Psoas muscle (tissue), 7 donors: ENCODE measurements at regions not wholly inside any gene's neighbourhood (a gene's known extent, or its start where the extent isn't known, plus 50 kb on each side); places are given as distances from the start of the nearest gene placed in this dataset.

Source experiments
- ATAC-seq, 4 donors: fragments of 200-7000 bp; cut with Tn5 transposase; one replicate each; pipeline ENCODE4 v1.9.1; 2020; ENCODE audit warnings: moderate library complexity in 3 of 4, mild to moderate bottlenecking in 2 of 4
- DNase-seq, 2 donors: peaks; one replicate each; pipeline ENCODE4 v3.0.0-alpha.2; 2020
- H3K27ac ChIP-seq: fragments of 200-600 bp; one replicate; pipeline ENCODE4 v1.8.0; 2022
- H3K27me3 ChIP-seq, 3 donors: fragments of 200-600 bp in 1 of 3; one replicate each; pipeline versions ENCODE4 v1.6.1 to v1.8.0; 2013 to 2022; ENCODE audit warnings: low read length in 2 of 3, mild to moderate bottlenecking in 2 of 3, moderate library complexity in 1 of 3; ENCODE audit not compliant: insufficient read depth in 3 of 3
- H3K36me3 ChIP-seq, 2 donors: fragments of 200-600 bp in 1 of 2; one replicate each; pipeline versions ENCODE4 v1.6.1 to v1.8.0; 2013 to 2022; ENCODE audit warnings: low read depth in 1 of 2, mild to moderate bottlenecking in 1 of 2, moderate library complexity in 1 of 2; ENCODE audit not compliant: insufficient read depth in 1 of 2
- H3K4me1 ChIP-seq: fragments of 200-600 bp; one replicate; pipeline ENCODE4 v1.8.0; 2022
- H3K4me3 ChIP-seq: fragments of 200-600 bp; one replicate; pipeline ENCODE4 v1.8.0; 2022; ENCODE audit warnings: mild to moderate bottlenecking
- H3K9me3 ChIP-seq: fragments of 200-600 bp; one replicate; pipeline ENCODE4 v1.8.0; 2022
- WGBS, 3 donors: extraction: QIAGEN DNeasy Blood & Tissue Kit; methylation state at CpG; one replicate each; pipeline versions ENCODE4 v1.1.6 to v1.1.7; 2013; 5-methylcytosine and 5-hydroxymethylcytosine counted together
- intact Hi-C, 2 donors: fragments of 100-400 bp; cut with DNase I; formaldehyde crosslinking; loops; one replicate each; pipeline versions ENCODE4 v1.11.0 to v1.14.2; 2022
- TF ChIP-seq, protein P1 (sequence below): fragments of 200-600 bp; IDR thresholded peaks from one replicate; pipeline ENCODE4 v1.8.0; 2022; ENCODE audit warnings: antibody characterized with exemption
- donor health status: healthy with polysubstance abuse.
- donor health status: DM: no; HTN: no; CAD: no; lungs with moderate emphysema.
- donor health status: Bipolar disorder and iron deficiency.
- donor health status: healthy.
- donor health status: DM: yes; HTN: yes; CAD: no.
- donor health status: DM: no; HTN: no; CAD: no.
- donor health status: DM: yes; HTN: yes; CAD: no.

DNA sequence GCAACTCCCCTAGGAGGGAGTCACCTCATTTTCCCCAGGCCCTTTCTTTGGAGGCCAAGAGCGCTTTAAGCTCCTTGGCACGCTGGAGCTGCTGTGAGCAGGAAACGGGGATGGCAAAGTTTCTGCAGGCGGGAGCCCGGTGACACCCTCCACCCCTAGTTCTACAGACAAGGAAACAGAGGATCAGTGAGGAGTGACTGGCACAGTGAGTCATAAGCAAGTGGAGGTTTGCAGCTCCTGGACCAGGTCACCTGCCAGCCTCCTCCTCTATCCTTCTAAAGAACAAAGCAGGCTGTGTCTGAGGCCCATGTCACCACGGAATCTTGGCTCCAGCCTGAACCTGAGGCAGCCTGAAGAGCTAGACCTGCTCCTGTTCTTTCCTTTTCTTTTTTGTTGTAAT lies 141.9 kb downstream of the TMEM132E start:
- ATAC-seq (no peak), DNase-seq (no peak)
- H3K4me1 ChIP-seq = no peaks in the 10 kb centered on the region
- H3K9me3 ChIP-seq = no peaks in the 10 kb centered on the region
- no peak overlapping the region for H3K4me3 ChIP-seq
- H3K36me3 ChIP-seq = no peaks in the 10 kb centered on the region
- H3K27me3 ChIP-seq = peaks cover 0 to 3% (median 2%) of the 10 kb centered on the region in 3 donors
- WGBS, 3 donors = 66 to 74% (median 70%) methylated on average over 6 of the region's 6 CpGs
- intact Hi-C loops = no loop called here
- no peak overlapping the region for H3K27ac ChIP-seq
- TF ChIP-seq, protein P1, sequence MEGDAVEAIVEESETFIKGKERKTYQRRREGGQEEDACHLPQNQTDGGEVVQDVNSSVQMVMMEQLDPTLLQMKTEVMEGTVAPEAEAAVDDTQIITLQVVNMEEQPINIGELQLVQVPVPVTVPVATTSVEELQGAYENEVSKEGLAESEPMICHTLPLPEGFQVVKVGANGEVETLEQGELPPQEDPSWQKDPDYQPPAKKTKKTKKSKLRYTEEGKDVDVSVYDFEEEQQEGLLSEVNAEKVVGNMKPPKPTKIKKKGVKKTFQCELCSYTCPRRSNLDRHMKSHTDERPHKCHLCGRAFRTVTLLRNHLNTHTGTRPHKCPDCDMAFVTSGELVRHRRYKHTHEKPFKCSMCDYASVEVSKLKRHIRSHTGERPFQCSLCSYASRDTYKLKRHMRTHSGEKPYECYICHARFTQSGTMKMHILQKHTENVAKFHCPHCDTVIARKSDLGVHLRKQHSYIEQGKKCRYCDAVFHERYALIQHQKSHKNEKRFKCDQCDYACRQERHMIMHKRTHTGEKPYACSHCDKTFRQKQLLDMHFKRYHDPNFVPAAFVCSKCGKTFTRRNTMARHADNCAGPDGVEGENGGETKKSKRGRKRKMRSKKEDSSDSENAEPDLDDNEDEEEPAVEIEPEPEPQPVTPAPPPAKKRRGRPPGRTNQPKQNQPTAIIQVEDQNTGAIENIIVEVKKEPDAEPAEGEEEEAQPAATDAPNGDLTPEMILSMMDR = no peak

DNA sequence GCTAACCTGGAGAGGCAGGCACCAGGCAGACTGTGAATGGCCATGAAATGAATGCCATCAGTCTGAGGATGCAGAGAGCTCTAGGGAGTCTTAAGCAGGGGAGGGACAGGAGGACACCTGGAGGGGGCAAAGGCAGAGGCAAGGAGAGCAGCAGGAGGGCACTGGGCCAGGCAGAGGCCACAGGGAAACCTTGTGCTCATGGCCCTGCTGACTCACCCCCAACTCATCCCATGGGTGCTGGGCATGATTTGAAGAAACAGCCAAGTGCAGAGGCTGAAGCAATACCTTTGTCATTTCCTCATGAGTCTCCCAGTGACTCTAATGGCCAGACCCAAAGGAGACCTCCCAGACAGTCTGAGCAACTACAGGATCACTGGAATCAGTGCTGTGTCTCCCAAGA lies 141.4 kb downstream of the TMEM132E start:
- no peak overlapping the region for H3K4me3 ChIP-seq
- H3K27me3 ChIP-seq = peaks cover 0 to 3% (median 2%) of the 10 kb centered on the region in 3 donors
- TF ChIP-seq, protein P1 = no peak
- intact Hi-C loops = no loop called here
- no peak overlapping the region for H3K27ac ChIP-seq
- H3K4me1 ChIP-seq = no peaks in the 10 kb centered on the region
- DNase-seq = no peak
- ATAC-seq = no peak
- no peaks in the 10 kb centered on the region for H3K9me3 ChIP-seq
- H3K36me3 ChIP-seq = no peaks in the 10 kb centered on the region

DNA sequence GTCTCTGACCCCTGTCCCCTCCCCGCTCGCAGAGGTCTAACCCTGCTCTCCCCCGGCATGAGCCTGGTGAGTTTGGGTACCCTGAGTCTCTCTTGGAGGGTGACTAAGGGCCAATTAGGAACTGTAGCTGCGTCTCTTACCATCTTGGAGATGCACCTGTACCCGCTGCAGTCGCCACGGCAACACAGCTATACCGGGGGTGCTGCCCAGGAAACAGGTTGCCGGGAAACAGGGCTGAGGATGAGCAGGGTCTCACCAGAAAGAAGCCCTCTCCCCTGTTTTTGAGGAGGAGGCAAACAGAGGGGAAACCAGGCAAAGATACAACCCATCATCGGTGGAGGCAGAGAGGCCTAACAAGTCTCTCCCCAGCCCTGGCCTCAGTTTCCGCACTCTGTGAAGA lies 140.2 kb downstream of the TMEM132E start:
- no peak for DNase-seq
- Histone ChIP-seq H3K4me3 (no peak overlapping the region), H3K27ac (no peak overlapping the region), H3K4me1 (no peaks in the 10 kb centered on the region), H3K27me3 (peaks cover 0 to 3% (median 2%) of the 10 kb centered on the region in 3 donors), H3K36me3 (no peaks in the 10 kb centered on the region), H3K9me3 (no peaks in the 10 kb centered on the region)
- 78 to 84% (median 80%) methylated on average over 11 of the region's 11 CpGs for WGBS, 3 donors
- TF ChIP-seq, protein P1 = no peak
- intact Hi-C loops = no loop called here
- ATAC-seq = no peak

DNA sequence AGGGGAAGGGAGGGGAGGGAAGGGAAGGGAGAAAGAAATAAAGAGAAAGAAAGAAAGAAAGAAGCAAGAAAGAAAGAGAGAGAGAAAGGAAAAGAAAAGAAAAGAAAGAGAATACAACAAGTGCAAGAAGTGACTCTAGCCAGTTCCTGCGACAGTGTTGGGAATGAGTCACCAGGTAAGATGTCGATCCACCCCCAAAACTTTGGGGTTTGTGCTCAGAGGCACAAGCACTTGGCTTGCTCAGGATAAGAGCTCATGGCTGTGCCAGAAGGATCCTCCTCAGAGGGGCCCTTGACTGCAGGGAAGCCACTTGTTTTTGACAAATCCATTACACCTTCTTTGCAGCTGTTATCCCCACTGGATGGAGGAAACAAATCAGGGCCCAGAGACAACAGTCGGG lies 137.7 kb downstream of the TMEM132E start:
- H3K27ac ChIP-seq = no peak overlapping the region
- no peaks in the 10 kb centered on the region for H3K27me3 ChIP-seq
- H3K9me3 ChIP-seq = no peaks in the 10 kb centered on the region
- no peak for ATAC-seq
- H3K4me1 ChIP-seq = no peaks in the 10 kb centered on the region
- H3K36me3 ChIP-seq = no peaks in the 10 kb centered on the region
- TF ChIP-seq, protein P1 = no peak
- intact Hi-C loops = no loop called here
- no peak for DNase-seq
- no peak overlapping the region for H3K4me3 ChIP-seq
- WGBS, 3 donors = 53 to 70% (median 69%) methylated on average over 3 of the region's 3 CpGs

DNA sequence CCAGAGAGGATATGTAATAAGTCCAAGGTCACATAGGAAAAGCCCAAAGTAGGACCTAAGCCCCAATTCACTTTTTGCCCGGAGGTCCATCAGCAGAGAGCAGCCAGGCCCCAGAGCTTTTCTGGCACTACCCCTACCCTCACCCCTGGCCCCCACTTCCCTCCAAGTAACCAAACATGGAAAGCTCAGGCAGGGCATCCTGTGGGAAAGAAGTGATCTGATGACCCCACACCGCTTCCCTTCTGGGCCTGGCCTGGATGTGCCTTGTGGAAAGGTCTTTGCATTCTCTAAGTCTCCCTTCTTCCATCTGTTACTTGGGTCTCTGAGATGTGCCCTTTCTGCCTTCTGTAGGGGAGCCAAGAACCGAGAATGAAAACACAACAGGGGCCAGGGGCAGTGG lies 136.9 kb downstream of the TMEM132E start:
- Histone ChIP-seq H3K27ac (no peak overlapping the region), H3K9me3 (no peaks in the 10 kb centered on the region), H3K27me3 (no peaks in the 10 kb centered on the region), H3K4me3 (no peak overlapping the region), H3K36me3 (no peaks in the 10 kb centered on the region), H3K4me1 (no peaks in the 10 kb centered on the region)
- ATAC-seq (no peak), DNase-seq (no peak)
- TF ChIP-seq, protein P1 = no peak
- intact Hi-C loops = no loop called here
- 69 to 83% (median 75%) methylated on average over 3 of the region's 3 CpGs for WGBS, 3 donors
